RPMI7951 (cell line): ENCODE measurements at regions not wholly inside any gene's neighbourhood (a gene's known extent, or its start where the extent isn't known, plus 50 kb on each side); places are given as distances from the start of the nearest gene placed in this dataset.
A peak's percentile ranks its signal among the peaks of the same experiment; 100 is the strongest.

ENCODE experiments used
- DNase-seq: peaks from one replicate; pipeline ENCODE4 v3.0.0-alpha.2; 2012; ENCODE audit warnings: low read depth

GRCh38 chr15:70281261-70281810 lies 183.6 kb upstream of the TLE3 start:
- DNase-seq = no peak

GRCh38 chr15:70280781-70281180 lies 183.1 kb upstream of the TLE3 start:
- DNase-seq = no peak

- no peak for DNase-seq
Measured at GRCh38 chr15:70279096-70279495, 181.4 kb upstream of the TLE3 start.

- DNase-seq = no peak
Measured at GRCh38 chr15:70278644-70279043, 180.9 kb upstream of the TLE3 start.

- DNase-seq = no peak
Measured at GRCh38 chr15:70277556-70277955, 179.8 kb upstream of the TLE3 start.

- no peak for DNase-seq
Measured at GRCh38 chr15:70276401-70276800, 178.7 kb upstream of the TLE3 start.

- no peak for DNase-seq
Measured at GRCh38 chr15:70275461-70276138, 177.9 kb upstream of the TLE3 start.

- no peak for DNase-seq
Measured at GRCh38 chr15:70274908-70275307, 177.2 kb upstream of the TLE3 start.

- DNase-seq = no peak
Measured at GRCh38 chr15:70274255-70274880, 176.7 kb upstream of the TLE3 start.

- DNase-seq = no peak
Measured at GRCh38 chr15:70273808-70274207, 176.1 kb upstream of the TLE3 start.

GRCh38 chr15:70272565-70273355 lies 175.0 kb upstream of the TLE3 start:
- no peak for DNase-seq

- peak; percentile 96 for DNase-seq
Measured at GRCh38 chr15:70271422-70272088, 173.8 kb upstream of the TLE3 start.

GRCh38 chr15:70270752-70271111 lies 173.0 kb upstream of the TLE3 start:
- DNase-seq = no peak

GRCh38 chr15:70269991-70270751 lies 172.5 kb upstream of the TLE3 start:
- no peak for DNase-seq

GRCh38 chr15:70269311-70269911 lies 171.7 kb upstream of the TLE3 start:
- DNase-seq = no peak

- DNase-seq = no peak
Measured at GRCh38 chr15:70268698-70269251, 171.1 kb upstream of the TLE3 start.

- DNase-seq = peak; percentile 68
Measured at GRCh38 chr15:70267879-70268278, 170.2 kb upstream of the TLE3 start.

GRCh38 chr15:70267306-70267705 lies 169.6 kb upstream of the TLE3 start:
- no peak for DNase-seq

GRCh38 chr15:70266412-70267121 lies 168.8 kb upstream of the TLE3 start:
- DNase-seq = no peak

GRCh38 chr15:70265986-70266385 lies 168.3 kb upstream of the TLE3 start:
- no peak for DNase-seq
